MG63 (cell line): ENCODE measurements at regions not wholly inside any gene's neighbourhood (a gene's known extent, or its start where the extent isn't known, plus 50 kb on each side); places are given as distances from the start of the nearest gene placed in this dataset.
"Not testable (repeated sequence)": the region's sequence is repeated elsewhere in the genome, so short reads cannot be mapped to it uniquely, and the experiment has no call there.

Source experiments
- DNase-seq: peaks from one replicate; pipeline ENCODE4 v3.0.0-alpha.2; 2020
- H3K27me3 ChIP-seq: fragments of 250-450 bp; sonication (Bioruptor Pico); 2 replicates; pipeline ENCODE4 v1.5.1; 2020; ENCODE audit warnings: mild to moderate bottlenecking, moderate library complexity
- H3K36me3 ChIP-seq: fragments of 250-450 bp; sonication (Bioruptor Pico); 2 replicates; pipeline ENCODE4 v1.5.1; 2020; ENCODE audit warnings: mild to moderate bottlenecking, moderate library complexity
- H3K4me3 ChIP-seq: fragments of 250-450 bp; sonication (Bioruptor Pico); 2 replicates; pipeline ENCODE4 v1.5.1; 2020; ENCODE audit warnings: mild to moderate bottlenecking, moderate library complexity
- H3K9me3 ChIP-seq: fragments of 250-450 bp; sonication (Bioruptor Pico); 2 replicates; pipeline ENCODE4 v1.5.1; 2020; ENCODE audit warnings: mild to moderate bottlenecking, moderate library complexity

GRCh38 chr16:29292952-29293471 lies 113.5 kb downstream of the NPIPB11 start:
- not testable (repeated sequence) for H3K4me3 ChIP-seq, H3K36me3 ChIP-seq, DNase-seq, H3K9me3 ChIP-seq, H3K27me3 ChIP-seq

- not testable (repeated sequence) for H3K4me3 ChIP-seq, DNase-seq, H3K27me3 ChIP-seq, H3K36me3 ChIP-seq, H3K9me3 ChIP-seq
These were observed 114.9 kb downstream of the NPIPB11 start for GRCh38 chr16:29291329-29292271.

- H3K36me3 ChIP-seq, result no peaks in the 10 kb centered on the region
- H3K9me3 ChIP-seq, result no peaks in the 10 kb centered on the region
- DNase-seq, result peak; percentile 99
- H3K27me3 ChIP-seq, result no peaks in the 10 kb centered on the region
- no peak overlapping the region for H3K4me3 ChIP-seq
These were observed 115.8 kb downstream of the NPIPB11 start for GRCh38 chr16:29290631-29291247.

DNA sequence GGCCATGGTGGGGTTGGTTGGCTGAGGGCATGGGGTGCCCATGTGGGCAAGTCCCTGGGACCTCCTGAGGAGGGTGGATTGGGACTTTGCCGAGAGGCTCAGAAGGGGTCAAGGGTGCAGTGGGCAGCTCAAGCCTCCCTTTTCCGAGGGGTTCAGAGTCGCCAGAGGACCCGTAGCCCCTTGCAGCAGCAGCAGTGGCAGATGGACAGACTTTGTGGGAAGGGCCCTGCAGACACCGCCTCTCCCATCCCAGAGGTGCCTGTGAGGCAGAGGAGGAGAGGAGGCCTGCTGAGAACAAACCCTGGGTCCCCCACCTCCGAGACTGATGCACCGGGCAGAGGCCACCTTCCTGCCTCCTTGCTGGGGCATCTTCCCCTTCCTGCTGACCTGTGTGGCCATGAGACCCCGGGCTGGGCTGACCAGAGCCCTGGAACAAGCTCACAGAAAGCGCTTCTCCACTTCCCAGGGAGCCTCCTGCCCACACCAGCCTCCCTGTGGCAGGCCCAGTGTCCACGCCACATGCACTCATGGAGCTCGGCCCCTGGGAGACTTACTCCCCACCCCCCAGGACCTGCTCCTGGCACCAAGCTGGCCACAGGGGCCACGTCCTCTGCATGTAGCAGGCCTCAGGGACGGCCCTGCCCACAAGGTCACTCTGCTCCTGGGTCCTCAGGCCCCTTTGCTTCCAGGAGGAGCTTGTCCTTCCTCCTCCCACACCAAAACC lies 116.8 kb downstream of the NPIPB11 start:
- H3K4me3 ChIP-seq, H3K36me3 ChIP-seq, H3K9me3 ChIP-seq, DNase-seq, H3K27me3 ChIP-seq: not testable (repeated sequence)

GRCh38 chr16:29288711-29289474 lies 117.6 kb downstream of the NPIPB11 start:
- H3K4me3 ChIP-seq, H3K36me3 ChIP-seq, H3K27me3 ChIP-seq, H3K9me3 ChIP-seq: not testable (repeated sequence)
- DNase-seq, result peak; percentile 16

DNA sequence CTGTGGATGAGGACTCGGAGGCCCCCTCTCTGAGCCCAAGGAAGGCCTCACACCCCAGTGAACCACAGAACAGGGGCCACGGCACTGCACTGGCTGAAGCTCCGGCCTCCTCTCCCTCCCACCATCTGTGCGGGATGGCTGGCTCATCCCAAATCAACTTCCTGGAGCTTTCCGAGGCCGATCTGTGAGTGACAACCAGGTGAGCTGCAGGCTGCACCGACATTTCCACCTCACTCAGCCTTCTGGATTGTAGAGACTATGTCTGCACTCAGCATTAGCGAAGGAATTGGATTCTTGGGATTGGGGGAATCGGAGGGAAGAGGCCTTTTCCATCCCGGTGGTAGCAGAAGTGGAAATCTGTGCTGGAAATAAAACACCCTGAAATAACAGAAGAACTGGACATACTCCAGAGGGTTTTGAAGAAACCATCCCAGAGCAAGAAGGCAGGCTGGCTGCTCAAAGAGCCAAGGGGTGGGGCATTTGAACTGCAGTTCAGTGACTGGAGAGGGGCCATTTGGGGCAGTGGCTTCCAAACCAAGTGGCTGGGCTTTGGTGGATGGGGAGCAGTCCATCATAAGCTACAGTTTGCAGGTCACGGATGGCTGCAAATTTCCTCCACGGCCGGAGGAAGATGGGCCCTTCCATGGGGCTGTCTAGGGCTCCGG lies 118.5 kb downstream of the NPIPB11 start:
- H3K27me3 ChIP-seq, H3K4me3 ChIP-seq, H3K9me3 ChIP-seq, DNase-seq, H3K36me3 ChIP-seq: not testable (repeated sequence)

DNA sequence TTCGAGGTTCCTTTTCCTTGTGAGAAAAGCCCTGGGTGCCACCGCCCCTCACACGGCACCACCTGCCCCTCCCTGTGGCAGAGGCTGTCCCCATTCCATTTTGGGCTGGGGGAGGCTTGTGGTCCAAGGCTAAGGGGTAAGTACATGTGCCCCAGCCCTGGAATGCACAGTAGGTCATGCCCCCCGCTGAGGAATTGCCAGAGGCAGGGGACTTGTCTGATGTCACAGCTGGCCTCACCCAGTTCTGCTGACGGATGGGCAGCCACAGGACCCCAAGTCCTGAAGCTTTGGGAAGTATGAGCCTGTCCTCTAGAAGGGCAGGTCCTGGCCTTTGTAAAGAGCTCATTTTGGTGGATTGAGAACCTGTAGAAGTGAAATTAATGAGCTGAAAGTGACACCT lies 119.3 kb downstream of the NPIPB11 start:
- not testable (repeated sequence) for H3K4me3 ChIP-seq, H3K9me3 ChIP-seq, DNase-seq, H3K36me3 ChIP-seq, H3K27me3 ChIP-seq

DNA sequence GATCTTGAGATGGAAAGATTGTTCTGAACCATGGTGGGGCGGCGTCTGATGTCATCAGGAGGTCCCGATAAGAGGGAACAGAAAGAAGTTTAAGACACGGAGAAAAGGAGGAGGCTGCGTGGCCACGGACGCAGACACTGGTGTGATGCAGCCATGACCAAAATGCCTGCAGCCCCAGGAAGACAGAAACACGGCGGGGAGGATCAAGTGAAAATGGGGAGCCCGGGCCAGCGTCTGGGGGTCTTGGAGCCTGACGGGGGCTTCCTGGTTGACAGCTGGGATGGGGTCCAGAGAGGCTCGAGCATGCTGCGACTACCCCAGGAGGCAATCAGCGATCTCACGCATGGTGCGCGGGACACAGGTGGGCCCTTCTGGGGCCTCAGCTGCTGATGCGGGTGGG lies 119.7 kb downstream of the NPIPB11 start:
- not testable (repeated sequence) for DNase-seq, H3K27me3 ChIP-seq, H3K36me3 ChIP-seq, H3K4me3 ChIP-seq, H3K9me3 ChIP-seq

- not testable (repeated sequence) for H3K27me3 ChIP-seq, H3K4me3 ChIP-seq, H3K36me3 ChIP-seq, H3K9me3 ChIP-seq, DNase-seq
These were observed 120.3 kb downstream of the NPIPB11 start for GRCh38 chr16:29286161-29286560.

DNA sequence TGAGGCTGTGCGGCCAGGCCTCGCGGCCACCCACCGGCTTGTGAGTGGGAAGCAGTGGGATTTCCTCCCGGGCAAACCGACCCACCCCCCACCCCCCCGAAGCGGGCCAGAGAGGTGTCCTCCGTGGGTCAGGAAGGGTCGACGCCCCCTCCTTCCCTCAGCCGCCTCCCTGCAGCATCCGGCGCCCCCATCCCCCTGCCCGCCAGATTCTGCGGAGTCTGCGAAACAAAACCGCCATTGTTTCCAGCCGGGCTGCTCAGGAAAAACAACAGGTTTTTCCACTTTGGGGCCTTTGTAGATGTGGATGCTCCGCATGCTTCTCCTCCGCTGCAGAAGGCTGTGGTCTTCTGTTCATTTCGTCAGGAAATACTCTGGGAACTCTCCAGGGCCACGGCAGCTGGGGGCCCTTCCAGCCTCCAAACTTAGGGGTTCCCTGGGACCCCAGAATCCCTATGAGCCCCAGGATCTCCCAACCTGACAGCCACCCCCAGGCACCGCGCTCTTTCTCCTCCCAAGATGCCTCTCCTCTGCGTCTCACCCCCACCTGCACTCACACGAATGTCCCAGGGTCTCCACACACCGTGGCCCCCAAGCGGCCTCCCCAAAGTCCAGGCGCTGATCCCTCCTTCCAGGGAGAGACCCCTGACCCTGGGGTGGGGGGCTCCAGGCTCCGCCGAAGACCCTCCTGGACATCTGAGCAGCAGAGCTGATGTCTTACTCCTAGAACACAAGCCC lies 121.2 kb downstream of the NPIPB11 start:
- not testable (repeated sequence) for H3K36me3 ChIP-seq, H3K27me3 ChIP-seq, H3K9me3 ChIP-seq, H3K4me3 ChIP-seq, DNase-seq

GRCh38 chr16:29284723-29285122 lies 121.8 kb downstream of the NPIPB11 start:
- not testable (repeated sequence) for H3K4me3 ChIP-seq, H3K36me3 ChIP-seq, DNase-seq, H3K9me3 ChIP-seq, H3K27me3 ChIP-seq

DNA sequence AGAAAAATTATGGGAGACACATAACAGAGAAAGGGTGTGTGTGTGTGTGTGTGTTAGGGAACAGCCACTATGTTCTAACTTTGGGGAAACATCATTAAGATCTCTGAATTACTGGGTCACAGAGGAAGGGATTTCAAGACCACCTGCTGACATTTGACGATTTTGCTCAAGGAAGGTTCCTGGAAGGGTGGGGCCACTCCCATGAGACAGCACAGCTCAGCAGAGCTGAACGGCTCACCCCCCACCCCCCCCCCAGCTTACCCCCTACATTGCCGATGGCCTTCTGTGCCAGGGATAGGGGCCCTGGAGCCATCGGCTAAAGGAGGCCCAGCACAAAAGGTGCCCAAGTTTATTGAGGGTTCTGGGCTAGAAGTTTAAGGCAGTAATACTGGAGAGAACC lies 122.4 kb downstream of the NPIPB11 start:
- H3K36me3 ChIP-seq, H3K27me3 ChIP-seq, DNase-seq, H3K9me3 ChIP-seq, H3K4me3 ChIP-seq: not testable (repeated sequence)

DNA sequence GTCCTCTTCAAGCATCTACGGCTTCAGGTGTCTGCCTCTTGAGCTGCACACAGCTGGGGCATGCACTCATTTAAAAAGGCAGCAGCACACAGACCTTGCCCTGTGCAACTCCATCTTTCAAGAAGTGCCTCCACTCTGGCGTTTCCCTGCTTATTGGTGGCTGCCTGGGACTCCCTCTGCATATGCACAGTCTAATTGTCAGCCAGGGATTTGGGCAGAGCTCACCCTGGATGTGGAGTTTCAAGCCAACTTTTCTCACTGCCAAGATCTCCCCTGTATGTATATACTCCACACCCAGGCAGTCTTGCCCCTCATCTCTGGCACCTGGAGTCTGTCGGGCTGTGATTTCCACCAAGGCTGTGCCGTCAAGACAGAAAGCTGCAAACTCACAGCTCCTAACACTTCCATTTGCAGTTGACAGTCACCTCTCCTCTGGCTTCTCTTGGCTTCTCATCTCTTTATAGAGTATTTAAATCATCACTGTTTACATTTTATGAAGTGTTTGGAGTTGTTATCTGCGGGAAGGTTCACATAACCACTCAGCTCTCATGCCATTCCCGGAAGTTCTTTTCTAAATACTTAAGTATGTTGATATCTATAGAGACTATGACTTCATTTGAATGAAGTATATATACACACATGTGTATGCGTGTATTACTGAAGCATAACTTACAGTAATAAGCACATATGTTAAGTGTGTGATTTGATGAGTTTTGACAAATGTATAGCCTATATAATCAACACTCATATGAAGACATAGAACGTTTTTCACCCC lies 128.2 kb downstream of the NPIPB11 start:
- H3K27me3 ChIP-seq, DNase-seq, H3K36me3 ChIP-seq, H3K4me3 ChIP-seq, H3K9me3 ChIP-seq: not testable (repeated sequence)

DNA sequence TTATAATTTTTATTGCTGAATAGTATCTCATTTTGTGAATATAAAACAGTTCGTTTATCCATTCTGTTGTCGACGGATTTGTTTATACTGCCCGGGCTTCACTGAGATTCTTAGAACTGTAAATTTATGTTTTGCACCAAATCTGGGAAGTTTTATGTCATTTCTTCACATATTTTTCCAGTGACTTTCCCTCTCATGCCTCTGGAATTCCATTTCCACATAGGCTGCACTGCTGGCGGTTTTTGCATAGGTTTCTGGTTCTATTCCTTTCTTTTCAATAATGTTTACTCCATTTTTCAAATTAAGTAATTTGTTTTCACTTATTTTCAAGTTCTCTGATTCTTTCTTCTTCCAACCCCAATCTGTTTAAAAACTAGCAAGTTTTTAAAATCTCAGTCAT lies 130.1 kb downstream of the NPIPB11 start:
- not testable (repeated sequence) for DNase-seq, H3K27me3 ChIP-seq, H3K4me3 ChIP-seq, H3K36me3 ChIP-seq, H3K9me3 ChIP-seq
